Spinal cord (tissue), 9 donors: ENCODE measurements at regions not wholly inside any gene's neighbourhood (a gene's known extent, or its start where the extent isn't known, plus 50 kb on each side); places are given as distances from the start of the nearest gene placed in this dataset.

Source experiments
- DNase-seq, 6 donors: peaks; one replicate each; pipeline versions ENCODE4 v3.0.0 to v3.0.0-alpha.2; 2013 to 2015; ENCODE audit warnings: low spot score in 6 of 6, low read depth in 4 of 6
- H3K27ac ChIP-seq: one replicate; pipeline ENCODE4 v1.5.1; 2013; ENCODE audit warnings: low read depth, low read length, control low read depth
- H3K27me3 ChIP-seq: one replicate; pipeline ENCODE4 v1.6.1; 2013; ENCODE audit warnings: low read length; ENCODE audit not compliant: control insufficient read depth, insufficient read depth
- H3K36me3 ChIP-seq: one replicate; pipeline ENCODE4 v1.6.1; 2013; ENCODE audit warnings: low read length; ENCODE audit not compliant: control insufficient read depth, insufficient read depth
- H3K4me1 ChIP-seq: one replicate; pipeline ENCODE4 v1.6.1; 2013; ENCODE audit warnings: low read length; ENCODE audit not compliant: control insufficient read depth, insufficient read depth
- H3K4me3 ChIP-seq: one replicate; pipeline ENCODE4 v1.5.1; 2013; ENCODE audit warnings: low read depth, low read length, control low read depth
- H3K9me3 ChIP-seq: one replicate; pipeline ENCODE4 v1.6.1; 2013; ENCODE audit warnings: low read length; ENCODE audit not compliant: control insufficient read depth, insufficient read depth
- WGBS: methylation state at CpG from one replicate; pipeline ENCODE4 v1.1.5; 2013; ENCODE audit warnings: missing lambda C conversion rate; ENCODE audit not compliant: insufficient coverage; 5-methylcytosine and 5-hydroxymethylcytosine counted together
- donor health status: healthy.

GRCh38 chr2:11060376-11061169, 94.7 kb upstream of the SLC66A3 start:
- no CpG with 5 or more reads among the region's 3 CpGs for WGBS
- no peaks in the 10 kb centered on the region for H3K36me3 ChIP-seq
- H3K4me3 ChIP-seq = no peak overlapping the region
- H3K4me1 ChIP-seq = peaks cover 3% of the 10 kb centered on the region
- DNase-seq = no peak
- H3K27ac ChIP-seq = no peak overlapping the region
- H3K9me3 ChIP-seq = no peaks in the 10 kb centered on the region
- H3K27me3 ChIP-seq = no peaks in the 10 kb centered on the region

GRCh38 chr2:11065833-11066485, 89.3 kb upstream of the SLC66A3 start:
- WGBS = 82% methylated on average over 10 of the region's 12 CpGs
- Histone ChIP-seq H3K27me3 (no peaks in the 10 kb centered on the region), H3K4me1 (no peaks in the 10 kb centered on the region), H3K9me3 (no peaks in the 10 kb centered on the region), H3K27ac (no peak overlapping the region), H3K4me3 (no peak overlapping the region), H3K36me3 (no peaks in the 10 kb centered on the region)
- DNase-seq = no peak

GRCh38 chr2:11067221-11068078, 87.8 kb upstream of the SLC66A3 start:
- no peak for DNase-seq
- H3K27ac ChIP-seq = no peak overlapping the region
- no peaks in the 10 kb centered on the region for H3K4me1 ChIP-seq
- 90% methylated on average over 22 of the region's 22 CpGs for WGBS
- H3K4me3 ChIP-seq = no peak overlapping the region
- H3K27me3 ChIP-seq = no peaks in the 10 kb centered on the region
- H3K36me3 ChIP-seq = no peaks in the 10 kb centered on the region
- H3K9me3 ChIP-seq = no peaks in the 10 kb centered on the region

GRCh38 chr2:11068079-11068741, 87.1 kb upstream of the SLC66A3 start:
- H3K27ac ChIP-seq = no peak overlapping the region
- no peaks in the 10 kb centered on the region for H3K9me3 ChIP-seq
- DNase-seq = no peak
- no peak overlapping the region for H3K4me3 ChIP-seq
- no peaks in the 10 kb centered on the region for H3K4me1 ChIP-seq
- H3K36me3 ChIP-seq = no peaks in the 10 kb centered on the region
- H3K27me3 ChIP-seq = no peaks in the 10 kb centered on the region
- WGBS = 90% methylated on average over 9 of the region's 11 CpGs

- no peaks in the 10 kb centered on the region for H3K9me3 ChIP-seq
- H3K36me3 ChIP-seq = no peaks in the 10 kb centered on the region
- no peaks in the 10 kb centered on the region for H3K4me1 ChIP-seq
- H3K27me3 ChIP-seq = no peaks in the 10 kb centered on the region
- DNase-seq = no peak
- H3K27ac ChIP-seq = no peak overlapping the region
- H3K4me3 ChIP-seq = no peak overlapping the region
- WGBS = 95% methylated on average over 13 of the region's 13 CpGs
Measured at GRCh38 chr2:11068856-11069526, 86.3 kb upstream of the SLC66A3 start.

- Histone ChIP-seq H3K4me1 (no peaks in the 10 kb centered on the region), H3K27ac (no peak overlapping the region), H3K4me3 (no peak overlapping the region), H3K9me3 (no peaks in the 10 kb centered on the region), H3K36me3 (no peaks in the 10 kb centered on the region), H3K27me3 (no peaks in the 10 kb centered on the region)
- no peak for DNase-seq
- WGBS = 94% methylated on average over 6 of the region's 10 CpGs
Measured at GRCh38 chr2:11069566-11070185, 85.6 kb upstream of the SLC66A3 start.

- no peak overlapping the region for H3K27ac ChIP-seq
- 71% methylated on average over 7 of the region's 7 CpGs for WGBS
- no peak overlapping the region for H3K4me3 ChIP-seq
- no peaks in the 10 kb centered on the region for H3K4me1 ChIP-seq
- no peak for DNase-seq
- no peaks in the 10 kb centered on the region for H3K27me3 ChIP-seq
- no peaks in the 10 kb centered on the region for H3K36me3 ChIP-seq
- no peaks in the 10 kb centered on the region for H3K9me3 ChIP-seq
Measured at GRCh38 chr2:11071211-11071610, 84.1 kb upstream of the SLC66A3 start.

- WGBS = no CpG with 5 or more reads among the region's 2 CpGs
- H3K36me3 ChIP-seq = no peaks in the 10 kb centered on the region
- H3K9me3 ChIP-seq = no peaks in the 10 kb centered on the region
- no peaks in the 10 kb centered on the region for H3K27me3 ChIP-seq
- no peaks in the 10 kb centered on the region for H3K4me1 ChIP-seq
- DNase-seq = no peak
- no peak overlapping the region for H3K4me3 ChIP-seq
- no peak overlapping the region for H3K27ac ChIP-seq
Measured at GRCh38 chr2:11071939-11072338, 83.3 kb upstream of the SLC66A3 start.
